ENCODE measurements at regions not wholly inside any gene's neighbourhood (a gene's known extent, or its start where the extent isn't known, plus 50 kb on each side); places are given as distances from the start of the nearest gene placed in this dataset.

GRCh38 chr17:51421525-51421924 is 161.2 kb downstream of the UTP18 start:
- TF ChIP-seq REST (IDR thresholded peaks at IDR 0.05; ENCODE audit: insufficient read depth in 1 of 2, low read depth in 2 of 2, low read length in 2 of 2) (no peak), TAF1 (IDR thresholded peaks at IDR 0.05; ENCODE audit: borderline replicate concordance, insufficient read depth, low read length) (no peak), POLR2AphosphoS5 (IDR thresholded peaks at IDR 0.05; ENCODE audit: low read depth, low read length) (no peak), SIN3A (IDR thresholded peaks at IDR 0.05; ENCODE audit: borderline replicate concordance, insufficient read depth, low read length) (no peak), FOXP2 (optimal IDR thresholded peaks at IDR 0.05; ENCODE audit: borderline replicate concordance, extremely low read depth, extremely low read length, insufficient read depth) (no peak)

- no peak for TF ChIP-seq TAF1 (IDR thresholded peaks at IDR 0.05; ENCODE audit: borderline replicate concordance, insufficient read depth, low read length)
- no peak for TF ChIP-seq SIN3A (IDR thresholded peaks at IDR 0.05; ENCODE audit: borderline replicate concordance, insufficient read depth, low read length)
- no peak for TF ChIP-seq REST (IDR thresholded peaks at IDR 0.05; ENCODE audit: insufficient read depth in 1 of 2, low read depth in 2 of 2, low read length in 2 of 2)
- no peak for TF ChIP-seq POLR2AphosphoS5 (IDR thresholded peaks at IDR 0.05; ENCODE audit: low read depth, low read length)
- no peak for TF ChIP-seq FOXP2 (optimal IDR thresholded peaks at IDR 0.05; ENCODE audit: borderline replicate concordance, extremely low read depth, extremely low read length, insufficient read depth)
These were observed 162.3 kb downstream of the UTP18 start for GRCh38 chr17:51422634-51423033.

- TF ChIP-seq REST (IDR thresholded peaks at IDR 0.05; ENCODE audit: insufficient read depth in 1 of 2, low read depth in 2 of 2, low read length in 2 of 2) (no peak), POLR2AphosphoS5 (IDR thresholded peaks at IDR 0.05; ENCODE audit: low read depth, low read length) (no peak), FOXP2 (optimal IDR thresholded peaks at IDR 0.05; ENCODE audit: borderline replicate concordance, extremely low read depth, extremely low read length, insufficient read depth) (no peak), TAF1 (IDR thresholded peaks at IDR 0.05; ENCODE audit: borderline replicate concordance, insufficient read depth, low read length) (no peak), SIN3A (IDR thresholded peaks at IDR 0.05; ENCODE audit: borderline replicate concordance, insufficient read depth, low read length) (no peak)
These were observed 163.2 kb downstream of the UTP18 start for GRCh38 chr17:51423421-51424160.

- no peak for TF ChIP-seq FOXP2 (optimal IDR thresholded peaks at IDR 0.05; ENCODE audit: borderline replicate concordance, extremely low read depth, extremely low read length, insufficient read depth)
- TF ChIP-seq SIN3A (IDR thresholded peaks at IDR 0.05; ENCODE audit: borderline replicate concordance, insufficient read depth, low read length), result no peak
- no peak for TF ChIP-seq REST (IDR thresholded peaks at IDR 0.05; ENCODE audit: insufficient read depth in 1 of 2, low read depth in 2 of 2, low read length in 2 of 2)
- TF ChIP-seq POLR2AphosphoS5 (IDR thresholded peaks at IDR 0.05; ENCODE audit: low read depth, low read length), result no peak
- no peak for TF ChIP-seq TAF1 (IDR thresholded peaks at IDR 0.05; ENCODE audit: borderline replicate concordance, insufficient read depth, low read length)
These were observed 165.4 kb downstream of the UTP18 start for GRCh38 chr17:51425773-51426172.
